Nucleus accumbens (tissue), 56 donors: ENCODE measurements at regions not wholly inside any gene's neighbourhood (a gene's known extent, or its start where the extent isn't known, plus 50 kb on each side); places are given as distances from the start of the nearest gene placed in this dataset.
"Not testable (repeated sequence)": the region's sequence is repeated elsewhere in the genome, so short reads cannot be mapped to it uniquely, and the experiment has no call there.

Source experiments
- DNase-seq, 56 donors: peaks; one replicate each; lab custom pipeline; 2025; lab: John Stamatoyannopoulos, UW

DNA sequence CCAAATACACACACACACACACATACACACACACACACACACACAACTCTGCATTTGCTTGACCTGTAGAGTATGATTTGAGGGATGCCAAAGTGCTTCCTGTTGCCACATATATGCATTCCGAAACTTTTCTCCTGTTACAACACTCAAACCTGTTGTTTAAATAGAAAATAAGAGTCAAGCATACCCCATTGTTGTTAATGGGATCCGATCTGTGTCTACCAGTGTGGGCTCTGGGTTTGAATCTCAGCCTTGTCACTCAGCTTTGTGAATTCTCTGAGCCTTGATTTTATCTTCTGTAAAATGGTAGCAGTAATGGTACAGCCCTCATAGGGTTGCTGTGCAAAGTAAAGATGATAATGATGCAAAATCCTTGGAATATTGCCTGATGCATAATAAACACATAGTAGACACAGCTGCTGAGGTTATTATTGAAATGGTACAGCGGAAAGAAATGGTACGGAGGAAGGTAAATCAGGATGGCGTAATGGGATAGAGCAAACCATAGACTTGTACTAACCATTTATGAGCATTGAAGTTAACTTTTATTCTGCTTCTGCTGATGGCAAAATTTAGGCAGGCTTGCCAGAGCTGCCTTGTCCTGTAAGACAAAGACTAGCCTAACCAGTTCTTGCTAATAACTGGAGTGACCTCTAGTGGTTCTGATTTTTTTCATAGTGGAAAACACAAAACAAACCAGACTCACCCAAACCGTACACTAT, 113.5 kb upstream of the PHACTR1 start:
- no peak for DNase-seq

DNA sequence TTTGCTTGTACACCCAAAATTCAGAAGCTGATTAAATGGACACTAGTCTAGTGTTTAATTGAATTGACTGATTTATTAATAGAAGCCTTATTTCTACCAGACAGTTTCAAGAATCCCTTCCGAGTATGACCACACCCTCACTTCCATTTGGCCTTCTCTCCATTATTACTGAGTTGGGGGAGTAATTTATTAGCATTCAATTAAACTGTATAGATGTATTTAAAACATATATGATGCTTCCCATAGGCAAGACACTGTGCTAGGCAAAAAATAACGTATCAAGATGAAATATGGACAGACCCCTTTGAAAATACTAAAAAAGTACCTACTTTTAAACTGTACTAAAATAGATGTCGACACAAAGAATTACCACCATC, 112.9 kb upstream of the PHACTR1 start:
- no peak for DNase-seq

DNA sequence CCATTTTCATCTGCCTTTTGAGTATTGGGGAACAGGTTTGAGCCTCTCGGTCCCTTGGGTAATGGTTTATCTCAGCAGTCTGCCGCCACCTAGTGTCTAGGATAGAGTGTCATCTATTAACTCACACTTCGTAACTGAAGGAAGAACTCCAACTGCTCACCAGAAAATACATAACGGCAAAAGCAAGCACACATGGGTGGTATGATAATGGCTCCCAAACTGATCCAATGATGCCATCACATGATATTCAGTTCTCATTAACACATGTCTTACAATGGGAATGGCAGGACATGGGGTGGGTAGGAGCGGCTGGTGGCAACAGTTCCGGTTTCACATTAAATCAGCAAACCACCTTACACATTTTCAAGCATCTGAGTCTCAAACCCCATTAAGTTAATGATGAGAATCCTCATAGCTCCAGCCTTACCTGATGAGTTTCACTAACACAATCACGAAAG, 110.7 kb upstream of the PHACTR1 start:
- DNase-seq: peak in 26 of 56 donors; percentile 2 to 52 (median 17)

DNA sequence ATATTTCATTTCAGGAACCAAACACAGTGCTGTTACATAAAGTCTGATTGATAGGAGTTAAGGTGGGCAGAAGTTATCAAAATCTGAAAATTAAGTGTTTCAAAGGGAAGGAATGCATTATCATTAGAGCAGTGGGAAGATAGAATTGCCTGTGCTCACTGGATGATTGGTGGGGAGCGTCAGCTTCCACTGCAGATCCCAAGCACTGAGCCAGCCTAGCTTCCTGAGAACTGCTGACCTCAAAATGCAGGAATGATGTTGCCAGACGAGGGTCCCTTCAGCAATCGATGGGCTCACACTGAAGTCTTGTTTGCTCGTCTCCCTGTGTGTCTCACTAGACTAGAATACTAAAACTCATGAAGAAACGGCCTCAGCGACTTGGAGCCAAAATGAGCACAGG, 110.0 kb upstream of the PHACTR1 start:
- DNase-seq: peak in 21 of 56 donors; percentile 2 to 47 (median 17)

DNA sequence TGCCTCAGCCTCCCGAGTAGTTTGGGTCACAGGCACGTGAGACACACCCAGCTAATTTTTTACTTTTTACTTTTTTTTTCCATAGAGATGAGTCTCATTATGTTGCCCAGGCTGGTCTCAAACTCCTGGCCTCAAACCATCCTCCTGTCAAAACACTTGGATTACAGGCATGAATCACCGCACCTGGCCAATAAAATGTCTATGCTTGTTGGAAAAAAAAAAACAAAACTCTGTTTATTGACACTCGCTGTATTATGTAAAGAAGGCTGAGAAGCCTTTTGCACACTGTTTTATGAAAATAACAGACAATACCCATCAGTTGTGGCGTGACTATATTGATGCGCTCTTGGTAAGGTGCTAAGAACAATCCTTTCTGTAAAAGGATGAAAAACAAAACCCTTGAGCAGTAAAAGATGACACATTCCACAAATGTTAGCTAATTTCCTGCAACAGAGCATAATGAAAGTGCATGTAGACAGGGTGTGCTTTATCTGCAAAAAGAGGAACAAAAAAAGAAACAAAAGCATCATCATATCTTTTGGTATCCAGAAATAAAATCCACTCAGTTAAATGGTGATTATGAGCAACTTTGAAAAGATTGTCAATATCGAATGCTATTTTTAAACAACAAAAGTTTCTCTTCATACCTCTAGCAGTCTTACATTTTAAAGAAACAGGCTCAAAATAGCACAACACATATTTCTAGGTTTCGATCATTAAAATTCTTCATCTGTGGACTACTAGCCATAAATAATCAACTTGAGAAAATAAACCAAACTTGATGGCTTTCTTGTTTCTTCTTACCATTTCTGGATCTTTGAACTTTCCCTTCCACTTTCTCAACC, 108.3 kb upstream of the PHACTR1 start:
- DNase-seq: no peak

DNA sequence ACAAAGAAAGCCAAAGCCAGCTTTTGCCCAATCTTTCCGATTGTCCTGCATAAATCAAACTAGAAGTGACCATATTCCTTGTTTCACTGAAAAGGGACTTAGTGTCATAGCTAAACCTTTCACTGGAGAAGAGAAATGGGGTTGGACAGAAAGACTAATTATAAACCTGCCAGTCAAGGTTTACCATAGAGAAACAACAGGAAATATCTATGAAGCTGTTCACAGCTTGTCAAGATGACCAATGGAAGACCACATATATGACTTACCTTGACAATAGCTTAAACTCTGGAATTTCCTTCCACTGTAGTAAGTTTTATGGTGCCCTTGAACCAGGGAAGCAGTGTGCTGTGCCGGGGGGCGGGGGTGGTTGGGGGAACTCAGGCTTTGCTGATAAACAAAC, 107.7 kb upstream of the PHACTR1 start:
- DNase-seq: no peak

DNA sequence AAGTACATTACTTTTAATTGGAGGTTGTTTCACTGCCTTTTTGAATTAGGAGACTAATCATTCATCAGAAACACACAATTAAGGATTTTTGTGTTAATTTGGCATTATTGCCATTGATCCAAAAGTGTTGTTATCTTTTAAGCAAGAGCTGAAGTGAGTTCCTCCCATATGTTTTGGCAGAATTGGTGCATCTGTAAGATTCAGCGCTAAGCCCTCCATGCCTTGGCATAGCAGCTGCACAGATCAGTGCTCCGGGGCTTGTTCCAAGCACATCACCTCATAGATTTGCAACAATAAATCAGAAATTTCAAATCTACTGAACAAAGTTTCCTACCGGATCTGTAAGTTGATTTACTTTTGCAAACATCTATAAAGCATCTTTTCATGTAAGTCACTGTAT, 106.8 kb upstream of the PHACTR1 start:
- no peak for DNase-seq

DNA sequence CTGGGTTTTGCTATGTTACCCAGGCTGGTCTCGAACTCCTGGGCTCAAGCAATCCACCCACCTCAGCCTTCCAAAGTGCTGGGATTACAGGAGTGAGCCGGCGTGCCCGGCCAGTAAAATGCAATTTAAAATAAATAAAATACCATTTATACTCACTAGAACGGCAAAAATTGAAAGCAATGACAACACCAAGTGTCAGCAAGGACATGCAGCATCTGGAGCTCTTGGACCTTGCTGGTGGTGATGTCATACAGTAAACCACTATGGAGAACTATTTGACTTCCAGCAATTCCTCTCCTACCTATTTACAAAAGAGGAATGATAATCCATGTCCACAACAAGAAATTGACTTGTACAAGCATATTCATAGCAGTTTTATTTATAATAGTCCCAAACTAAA, 105.7 kb upstream of the PHACTR1 start:
- no peak for DNase-seq

DNA sequence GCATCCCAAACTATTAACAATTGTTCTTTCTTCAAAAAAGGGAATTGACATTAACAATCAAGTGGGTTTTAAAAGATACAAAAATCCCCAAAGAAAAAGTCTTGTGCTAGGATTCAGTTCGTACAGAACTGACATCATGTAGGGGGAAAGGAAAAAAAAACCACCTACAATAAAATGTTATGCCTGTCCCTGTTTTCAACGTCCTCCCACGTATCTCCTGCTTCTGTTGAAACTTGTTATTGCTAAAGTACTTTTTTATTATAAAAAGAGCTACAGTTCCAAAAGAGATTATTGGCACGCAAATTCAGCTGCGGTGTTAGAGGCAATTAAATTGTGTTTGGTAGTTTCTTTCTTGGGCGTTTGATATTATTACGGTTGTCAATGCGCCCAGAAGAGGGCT, 102.8 kb upstream of the PHACTR1 start:
- DNase-seq: peak in 6 of 56 donors; percentile 1 to 34 (median 14)

DNA sequence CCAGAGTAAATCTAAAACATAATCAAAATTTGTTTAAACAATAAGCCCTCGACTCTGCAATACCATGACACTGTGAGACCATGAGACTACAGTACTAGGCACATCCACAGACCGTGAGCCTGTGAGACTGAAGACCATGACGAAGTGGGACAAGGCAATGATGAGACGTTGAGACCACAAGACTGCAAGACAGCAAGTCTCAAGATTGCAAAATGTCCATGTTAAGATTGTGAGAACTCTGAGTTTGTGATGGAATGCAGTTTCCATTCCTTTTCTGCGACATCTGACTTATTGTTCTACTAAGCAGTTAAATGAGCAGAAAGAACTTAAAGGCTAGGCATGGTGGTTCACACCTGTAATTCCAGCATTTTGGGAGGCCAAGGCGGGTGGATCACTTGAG, 102.1 kb upstream of the PHACTR1 start:
- no peak for DNase-seq

DNA sequence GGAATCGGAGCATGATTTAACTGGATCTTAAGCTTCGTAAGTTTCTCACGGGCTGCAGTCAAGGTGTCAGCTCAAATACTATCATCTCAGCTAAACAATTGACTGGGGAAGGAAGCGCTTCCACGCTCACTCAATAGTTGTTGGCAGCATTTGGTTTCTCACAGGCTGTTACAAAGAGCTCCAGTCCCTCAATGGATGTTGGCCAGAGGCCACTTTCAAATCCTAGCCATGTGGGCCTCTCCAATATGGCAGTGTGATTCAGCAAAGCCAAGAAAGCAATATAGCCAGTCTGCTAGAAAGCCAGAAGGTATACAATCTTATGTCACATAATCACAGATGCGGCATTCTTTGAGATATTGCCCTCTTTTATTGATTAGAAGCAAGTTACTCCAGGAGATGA, 98.3 kb upstream of the PHACTR1 start:
- DNase-seq: no peak

DNA sequence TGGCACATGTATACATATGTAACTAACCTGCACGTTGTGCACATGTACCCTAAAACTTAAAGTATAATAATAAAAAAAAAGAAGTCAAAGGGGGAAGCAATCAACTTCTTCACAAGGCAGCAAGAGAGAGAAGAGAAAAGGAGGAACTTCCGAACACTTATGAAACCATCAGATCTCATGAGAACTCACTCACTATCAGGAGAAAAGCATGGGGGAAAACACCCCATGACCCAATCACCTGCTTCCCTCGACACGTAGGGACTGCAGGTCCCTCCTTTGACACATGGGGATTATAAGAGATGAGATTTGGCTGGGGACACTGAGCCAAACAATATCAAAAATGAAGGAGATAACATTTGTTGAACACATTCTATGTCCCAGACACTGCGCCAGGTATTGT, 94.8 kb upstream of the PHACTR1 start:
- no peak for DNase-seq

DNA sequence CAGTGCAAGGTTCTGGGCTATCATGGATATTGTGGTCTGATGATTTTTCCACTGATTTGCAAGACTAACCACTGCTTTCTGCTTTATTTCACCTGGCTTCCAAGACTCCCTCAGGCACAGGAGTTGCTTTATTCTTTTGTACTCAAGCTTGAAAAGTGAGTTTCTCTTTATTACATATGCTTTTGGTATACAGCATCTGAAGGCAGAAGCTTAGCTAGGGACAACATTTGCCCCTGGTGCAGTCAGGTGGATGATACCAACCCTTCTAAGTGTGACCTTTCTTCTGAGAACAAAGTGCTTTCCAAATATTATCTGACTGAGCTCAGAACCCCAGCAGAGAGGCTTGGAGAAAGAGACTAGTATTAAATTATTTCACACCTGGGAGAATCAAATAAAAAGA, 94.0 kb upstream of the PHACTR1 start:
- DNase-seq: no peak

DNA sequence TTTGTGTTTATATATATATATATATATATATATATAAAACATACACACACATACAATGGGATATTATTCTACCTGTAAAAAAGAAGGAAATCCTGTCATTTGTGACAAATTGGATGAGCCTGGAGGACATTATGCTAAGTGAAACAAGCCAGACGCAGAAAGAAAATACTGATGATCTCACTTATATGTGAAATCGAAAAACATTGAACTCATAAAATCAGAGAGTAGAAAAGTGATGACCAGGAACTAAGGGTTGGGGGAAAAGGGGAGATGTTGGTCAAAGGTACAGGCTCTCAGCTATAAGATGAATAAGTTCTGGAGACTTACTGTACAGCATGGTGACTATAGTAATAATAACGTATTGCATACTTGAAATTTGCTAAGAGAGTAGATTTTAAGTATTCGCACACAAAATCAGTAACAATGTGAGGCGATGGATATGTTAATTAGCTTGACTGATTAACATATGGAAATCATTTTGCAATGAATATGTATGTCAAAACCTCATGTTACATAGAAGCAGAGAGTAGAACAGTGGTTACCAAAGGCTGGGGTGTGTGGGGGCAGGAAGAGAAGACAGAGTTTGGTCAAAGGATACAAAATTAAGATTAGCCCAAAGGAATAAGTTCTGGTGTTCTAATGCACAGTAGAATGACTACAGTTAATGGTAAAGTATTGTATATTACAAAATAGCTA, 92.3 kb upstream of the PHACTR1 start:
- DNase-seq: no peak

DNA sequence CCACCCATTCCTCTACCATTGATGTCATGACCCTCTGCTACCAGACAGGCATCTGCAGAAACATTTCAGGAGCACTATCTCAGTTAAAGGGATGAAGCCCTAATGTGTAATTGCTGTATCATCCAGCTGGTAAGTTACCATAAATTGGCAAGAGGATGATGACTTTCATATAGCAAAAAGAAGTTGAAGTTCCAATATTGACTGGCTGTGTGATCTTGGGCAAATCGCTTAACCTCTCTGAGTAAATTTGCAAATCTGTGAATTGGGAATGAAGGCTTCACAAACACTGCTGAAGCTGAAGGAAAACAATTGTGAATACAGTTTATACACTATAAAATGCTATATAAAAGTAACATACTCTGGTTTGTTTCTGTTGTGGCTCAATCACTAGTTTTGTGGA, 89.5 kb upstream of the PHACTR1 start:
- no peak for DNase-seq

DNA sequence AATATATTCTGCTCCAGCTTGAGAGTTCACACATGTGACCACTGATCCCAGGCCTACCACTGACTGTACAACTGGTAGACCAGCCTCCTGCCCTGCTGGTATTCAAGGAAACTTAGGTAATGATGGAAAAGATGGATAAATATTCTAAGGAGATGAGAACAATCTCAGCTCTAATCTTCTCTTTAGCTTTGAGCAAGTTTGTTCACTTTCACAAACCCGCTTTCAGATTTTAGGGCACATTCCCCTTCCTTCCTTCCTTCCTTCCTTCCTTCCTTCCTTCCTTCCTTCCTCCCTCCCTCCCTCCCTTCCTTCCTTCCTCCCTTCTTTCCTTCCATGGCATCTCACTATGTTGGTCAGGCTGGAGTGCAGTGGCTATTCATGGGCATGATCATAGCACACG, 88.2 kb upstream of the PHACTR1 start:
- DNase-seq: no peak

DNA sequence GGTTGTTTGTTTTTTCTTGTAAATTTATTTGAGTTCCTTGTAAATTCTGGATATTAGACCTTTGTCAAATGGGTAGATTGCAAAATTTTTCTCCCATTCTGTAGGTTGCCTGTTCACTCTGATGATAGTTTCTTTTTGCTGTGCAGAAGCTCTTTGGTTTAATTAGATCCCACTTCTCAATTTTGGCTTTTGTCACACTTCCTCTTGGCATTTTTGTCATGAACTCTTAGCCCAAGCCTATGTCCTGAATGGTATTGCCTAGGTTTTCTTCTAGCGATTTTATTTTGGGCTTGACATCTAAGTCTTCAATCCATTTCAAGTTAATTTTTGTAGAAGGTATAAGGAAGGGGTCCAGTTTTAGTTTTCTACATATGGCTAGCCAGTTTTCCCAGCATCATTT, 82.8 kb upstream of the PHACTR1 start:
- DNase-seq: not testable (repeated sequence)

DNA sequence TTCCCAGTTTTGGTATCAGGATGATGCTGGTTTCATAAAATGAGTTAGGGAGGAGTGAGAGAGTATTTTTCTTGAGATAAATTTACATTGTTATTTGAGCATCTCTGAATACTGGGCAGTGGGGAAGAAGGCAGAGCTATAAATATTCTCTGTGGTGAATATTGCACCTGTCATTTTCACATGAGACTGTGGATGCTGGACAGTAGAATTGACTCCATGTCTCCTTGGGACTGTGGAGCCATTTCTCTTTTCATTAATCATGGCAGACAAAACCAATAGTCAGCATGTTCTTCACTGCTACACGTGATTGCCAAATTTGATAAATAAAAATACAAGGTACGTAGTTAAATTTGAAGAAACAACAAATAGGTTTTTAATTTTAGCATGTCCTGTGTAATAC, 81.2 kb upstream of the PHACTR1 start:
- DNase-seq: no peak

DNA sequence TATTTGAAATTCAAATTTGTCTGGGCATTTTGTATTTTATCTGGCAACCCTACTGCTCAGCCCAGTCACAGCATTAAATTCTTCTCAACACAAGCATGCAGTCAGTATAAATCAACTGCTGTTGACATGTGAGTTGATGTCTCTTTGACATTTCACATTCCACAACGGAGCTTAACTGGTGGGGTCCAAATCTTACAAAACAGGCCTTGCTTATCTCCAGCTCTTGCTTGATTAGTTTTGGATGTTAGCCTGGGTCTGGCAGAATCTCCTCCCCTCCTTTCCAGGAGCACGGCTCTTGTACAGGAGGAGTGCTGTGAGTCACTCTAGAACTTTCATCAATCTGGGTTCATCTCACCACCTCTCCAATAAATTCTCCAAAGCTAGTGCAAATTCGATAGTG, 80.8 kb upstream of the PHACTR1 start:
- no peak for DNase-seq

DNA sequence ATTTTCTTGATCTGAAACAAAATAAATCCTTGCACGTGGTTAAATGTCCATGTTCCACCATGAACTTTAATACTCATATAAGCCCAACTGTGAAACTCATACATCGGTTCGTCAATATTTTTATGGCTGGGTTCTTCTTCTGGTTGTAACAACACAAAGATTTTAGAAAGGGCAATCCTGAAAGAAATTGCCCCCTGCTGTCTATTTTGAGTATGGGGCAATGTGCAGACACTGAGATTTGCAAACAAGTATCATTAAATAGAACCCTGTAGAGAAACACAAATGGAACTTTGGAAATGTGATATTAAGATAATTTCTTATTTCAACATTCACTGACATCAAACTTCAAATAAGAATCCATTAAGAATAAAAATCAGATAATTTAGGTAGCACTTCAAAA, 80.2 kb upstream of the PHACTR1 start:
- DNase-seq: no peak

DNA sequence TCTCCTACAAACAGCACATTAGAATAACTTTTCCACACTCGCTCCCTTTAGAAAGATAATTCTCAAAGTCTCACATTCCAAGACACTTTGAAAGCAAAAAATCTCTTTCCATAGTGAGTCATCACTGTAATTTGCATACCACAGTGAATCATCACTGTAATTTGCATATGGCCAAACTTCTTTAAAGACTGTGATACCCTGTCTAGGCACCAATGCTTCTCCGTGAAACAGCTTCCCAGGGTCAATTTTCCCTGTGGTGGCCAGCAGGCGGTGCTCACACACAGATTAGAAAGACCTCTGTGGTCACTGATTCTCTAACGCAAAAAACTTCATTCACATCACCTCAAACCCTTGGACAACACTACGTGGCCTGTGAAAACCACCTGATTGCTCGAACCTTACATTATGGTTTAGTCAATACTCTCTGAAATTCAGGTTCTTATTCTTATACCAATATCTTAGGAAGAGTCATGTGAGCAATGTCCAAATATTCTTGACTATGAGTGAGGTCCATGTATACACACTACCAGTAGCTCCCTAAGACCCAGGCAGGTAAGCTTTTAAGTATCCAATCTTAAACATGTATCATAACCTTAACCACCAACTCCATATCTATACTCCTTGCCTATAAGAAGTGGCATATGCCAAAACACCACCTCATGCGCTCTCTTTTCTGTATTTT, 78.5 kb upstream of the PHACTR1 start:
- DNase-seq: peak in 18 of 56 donors; percentile 0 to 51 (median 4)
